Ecto neural progenitor cell (in vitro differentiated cells): ENCODE measurements at regions not wholly inside any gene's neighbourhood (a gene's known extent, or its start where the extent isn't known, plus 50 kb on each side); places are given as distances from the start of the nearest gene placed in this dataset.
A peak's percentile ranks its signal among the peaks of the same experiment; 100 is the strongest.
"Not testable (repeated sequence)": the region's sequence is repeated elsewhere in the genome, so short reads cannot be mapped to it uniquely, and the experiment has no call there.

Source experiments
- DNase-seq: peaks from one replicate; pipeline ENCODE4 v3.0.0-alpha.2; 2018; ENCODE audit warnings: low spot score

DNA sequence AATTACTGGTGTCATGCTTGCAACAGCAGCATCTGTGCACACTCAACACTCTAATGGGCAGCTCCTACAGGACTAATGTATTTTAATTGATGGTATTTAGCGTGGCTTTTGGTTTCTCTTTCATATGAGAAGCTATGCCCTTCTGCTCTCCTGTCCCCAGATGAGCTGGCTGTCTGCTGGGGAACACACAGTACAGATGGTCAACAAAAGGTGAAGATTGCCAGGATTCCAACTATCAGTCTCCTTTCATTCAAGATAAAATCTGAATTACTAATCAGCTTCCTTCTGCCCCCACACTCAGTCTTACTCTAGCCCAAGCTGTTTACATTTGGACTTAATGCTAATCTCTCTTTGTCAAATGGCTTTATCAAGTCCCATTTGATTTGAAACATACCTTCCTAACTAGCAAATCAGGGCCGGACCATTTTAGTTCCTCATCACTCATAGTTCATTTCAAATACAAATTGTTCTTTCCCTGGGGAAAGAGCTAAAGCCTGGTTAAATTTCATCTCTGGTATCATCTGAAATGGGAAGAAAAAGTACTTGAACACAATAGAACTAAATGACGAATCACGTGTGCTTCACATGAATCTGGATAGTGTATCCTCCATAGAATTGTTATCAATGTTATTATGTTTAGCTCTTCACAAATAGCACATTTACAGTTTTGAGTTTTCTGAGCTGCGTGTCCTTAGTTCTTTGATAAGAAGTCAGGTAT is 988.0 kb downstream of the PCDH17 start:
- DNase-seq: no peak

DNA sequence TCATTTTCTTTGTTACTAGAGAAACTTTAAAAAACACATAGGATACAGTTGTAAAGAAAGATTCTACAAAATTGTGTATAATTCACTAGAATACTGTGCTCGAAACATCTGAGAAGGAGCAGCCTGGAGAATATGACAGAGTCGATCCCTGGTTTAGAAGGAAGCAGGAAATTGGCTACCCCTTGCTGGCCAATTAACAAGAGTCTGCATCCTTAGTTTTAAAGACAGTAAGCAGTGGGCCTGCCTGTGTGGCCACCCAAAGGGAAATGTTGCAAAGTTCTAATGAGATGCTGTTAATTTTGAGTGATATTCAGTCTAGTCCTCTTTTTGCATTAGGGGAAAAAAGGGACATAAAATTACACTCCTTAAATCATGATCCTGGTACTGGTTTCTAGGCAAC is 988.6 kb downstream of the PCDH17 start:
- DNase-seq: no peak

DNA sequence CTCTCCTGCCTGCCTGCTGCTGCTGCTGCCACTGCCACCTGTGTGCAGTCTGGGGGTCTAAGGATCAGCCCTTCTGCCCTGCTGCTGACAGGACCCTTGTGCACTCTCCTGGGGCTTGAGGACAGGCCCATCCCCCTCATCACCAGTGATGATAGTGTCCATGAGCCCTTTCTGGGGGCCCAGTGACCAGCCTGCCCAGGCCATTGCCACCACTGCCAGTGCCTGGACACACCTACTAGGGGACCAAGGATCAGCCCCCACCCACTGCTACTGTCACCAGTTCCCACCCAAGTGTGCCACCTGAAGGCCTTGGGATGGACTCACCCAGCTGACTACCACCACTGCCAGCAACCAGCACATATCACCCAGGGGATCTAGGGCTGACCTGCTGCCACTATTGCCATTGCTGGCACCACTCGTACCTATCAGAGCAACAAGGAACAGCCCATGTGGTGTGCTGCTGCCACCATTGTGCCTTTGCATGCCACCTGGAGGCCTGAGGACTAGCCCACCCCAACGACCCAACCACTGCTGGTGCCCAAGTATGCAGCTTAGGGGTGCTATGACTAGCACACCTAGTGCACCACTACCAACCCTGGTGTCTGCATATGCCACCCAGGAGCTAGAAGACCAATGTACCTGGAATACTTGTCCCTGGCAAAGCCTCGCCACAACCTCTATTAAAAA is 994.3 kb downstream of the PCDH17 start:
- no peak for DNase-seq

DNA sequence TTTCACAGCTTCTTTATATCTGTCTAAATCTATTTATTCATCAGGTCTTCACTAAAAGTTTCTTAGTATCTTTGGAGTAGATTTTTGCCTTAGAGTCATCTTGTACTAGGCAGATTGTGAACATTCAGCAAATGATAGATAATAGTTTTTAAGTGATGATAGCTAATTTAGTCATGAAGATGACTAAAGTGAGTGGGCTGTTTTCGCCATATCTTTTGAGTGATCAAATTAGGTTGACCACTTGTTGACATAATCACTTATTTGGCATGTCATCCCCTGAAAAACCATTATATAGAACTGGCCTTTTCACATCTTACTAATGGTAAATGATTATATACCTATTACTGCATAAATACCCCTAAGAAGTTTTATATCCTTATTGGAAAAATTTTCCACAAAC is 999.2 kb downstream of the PCDH17 start:
- no peak for DNase-seq

DNA sequence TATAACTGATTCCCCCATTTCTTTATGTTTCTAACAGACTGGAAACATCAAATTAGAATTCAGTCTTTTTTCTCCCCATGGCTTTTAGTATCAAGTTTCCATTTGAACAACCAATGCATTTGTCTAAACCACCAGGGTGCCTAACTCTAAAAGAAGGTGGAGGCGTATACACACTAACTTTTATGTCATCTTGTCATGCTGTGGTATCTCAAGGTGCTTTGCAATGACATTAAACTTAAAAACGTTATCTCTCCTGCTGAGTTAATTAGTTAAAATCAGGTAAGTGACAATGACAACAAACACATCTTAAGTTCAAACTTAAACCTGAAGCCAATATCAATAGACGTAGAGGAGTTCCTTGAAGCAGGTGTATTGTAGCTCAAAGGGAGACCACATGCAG is 1001.7 kb downstream of the PCDH17 start:
- DNase-seq: no peak

DNA sequence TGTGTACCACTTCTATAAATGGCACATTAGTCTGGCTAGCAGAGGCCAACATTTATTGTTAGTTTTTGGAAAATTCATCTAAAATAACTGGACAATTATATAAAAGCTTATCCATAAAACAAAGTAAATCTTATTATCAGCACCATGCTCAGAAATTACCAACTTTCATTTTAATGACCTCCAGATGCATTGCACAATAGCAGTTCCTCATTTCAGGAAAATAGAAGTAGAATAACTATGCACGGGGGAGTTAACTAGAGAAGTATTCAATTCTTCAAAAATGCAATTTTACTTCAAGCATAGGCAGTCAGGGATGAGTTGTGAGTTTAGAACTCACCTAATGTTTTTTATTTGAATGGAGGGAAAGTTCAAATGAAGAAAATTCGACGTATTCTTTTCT is 1023.5 kb downstream of the PCDH17 start:
- no peak for DNase-seq

DNA sequence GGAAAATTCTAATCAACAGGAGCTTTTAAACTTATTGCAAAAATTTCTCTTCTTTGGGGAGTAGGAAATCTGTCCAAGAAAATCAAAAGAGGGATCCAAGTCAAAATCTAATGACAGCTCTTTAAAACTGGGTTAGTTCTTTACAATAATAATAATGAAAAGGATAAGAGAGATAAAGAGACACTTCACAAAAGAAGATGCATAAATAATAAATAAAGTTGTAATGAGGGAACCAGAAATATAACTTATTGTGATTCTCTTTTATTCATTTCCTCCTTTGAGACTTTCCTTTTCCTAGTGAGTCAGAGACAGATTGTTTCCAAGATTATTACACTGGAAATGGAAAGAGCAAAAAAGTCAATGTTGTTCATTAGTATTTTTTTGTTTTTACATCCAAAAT is 1029.3 kb downstream of the PCDH17 start:
- no peak for DNase-seq

DNA sequence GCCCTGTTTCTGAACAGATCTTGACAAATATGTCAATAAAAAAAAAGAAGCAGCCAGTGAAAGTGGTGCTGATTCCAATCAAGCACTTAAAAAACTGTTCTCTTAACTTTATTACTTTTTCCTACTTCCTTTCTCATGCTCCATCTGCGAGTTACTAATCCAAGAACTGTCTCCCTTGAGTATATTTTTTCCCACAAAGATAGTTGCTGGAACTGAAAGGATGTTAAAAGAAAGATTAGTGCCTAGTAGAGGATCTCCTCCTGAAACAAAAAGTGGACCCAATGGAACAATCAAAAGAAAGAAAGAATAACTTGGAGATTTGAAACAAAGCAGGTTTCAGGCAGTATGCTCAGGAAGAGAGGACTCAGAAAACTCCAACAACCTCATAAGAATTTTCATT is 1034.8 kb downstream of the PCDH17 start:
- DNase-seq: no peak

DNA sequence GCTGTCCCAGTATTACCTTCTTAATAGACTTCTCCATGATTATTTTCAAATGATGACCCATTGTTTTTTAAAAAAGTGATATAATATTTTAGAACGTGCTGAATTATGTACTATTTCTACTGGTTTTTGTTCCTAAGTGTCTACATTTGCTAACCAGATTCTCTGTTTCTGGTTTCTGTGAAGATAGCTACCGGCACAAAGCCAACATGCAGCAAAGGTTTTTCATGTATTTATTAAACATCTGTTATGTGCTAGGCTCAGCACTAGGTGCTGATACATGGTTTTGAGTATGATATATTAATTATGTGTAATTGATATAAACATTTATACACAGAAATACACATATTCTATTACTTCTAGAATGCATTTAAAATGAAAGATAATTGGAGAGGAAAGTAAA is 1035.6 kb downstream of the PCDH17 start:
- DNase-seq: no peak

DNA sequence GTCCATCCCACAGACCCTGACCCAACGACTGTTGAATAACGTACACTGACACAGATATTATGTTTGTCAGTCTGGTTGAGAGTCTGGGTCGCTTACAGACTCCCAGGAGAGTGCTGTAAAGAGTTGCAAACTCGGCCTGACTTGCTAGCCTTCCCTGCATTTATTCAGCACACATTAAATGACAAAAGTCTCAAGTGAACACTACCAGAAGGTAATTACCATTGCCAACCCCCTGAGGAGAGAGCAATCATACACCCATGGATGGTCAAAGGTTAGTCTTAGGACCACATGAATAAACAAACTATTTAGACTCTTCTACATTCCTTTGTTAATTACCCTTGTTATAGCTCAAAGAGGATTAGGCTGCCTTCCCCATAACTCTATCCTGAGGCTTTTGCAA is 1048.6 kb downstream of the PCDH17 start:
- DNase-seq: no peak

DNA sequence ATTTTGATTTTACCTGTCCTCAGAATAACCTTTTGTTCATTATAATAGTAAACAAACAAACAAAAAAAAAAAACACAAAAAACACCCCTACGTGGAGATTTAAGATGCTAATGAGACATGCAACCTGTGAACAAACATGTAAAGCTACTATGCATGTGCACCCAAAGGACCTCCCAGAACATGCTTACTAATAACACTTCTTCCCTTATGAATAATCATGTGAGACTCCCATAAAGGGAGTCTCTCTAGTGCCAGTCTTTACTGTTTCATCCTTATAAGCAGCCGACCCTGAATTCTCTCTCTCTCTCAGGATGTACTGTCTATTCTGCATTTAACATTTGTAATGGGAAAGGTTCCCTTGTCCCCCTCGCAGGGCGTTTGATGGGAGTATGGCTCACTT is 1051.1 kb downstream of the PCDH17 start:
- no peak for DNase-seq

DNA sequence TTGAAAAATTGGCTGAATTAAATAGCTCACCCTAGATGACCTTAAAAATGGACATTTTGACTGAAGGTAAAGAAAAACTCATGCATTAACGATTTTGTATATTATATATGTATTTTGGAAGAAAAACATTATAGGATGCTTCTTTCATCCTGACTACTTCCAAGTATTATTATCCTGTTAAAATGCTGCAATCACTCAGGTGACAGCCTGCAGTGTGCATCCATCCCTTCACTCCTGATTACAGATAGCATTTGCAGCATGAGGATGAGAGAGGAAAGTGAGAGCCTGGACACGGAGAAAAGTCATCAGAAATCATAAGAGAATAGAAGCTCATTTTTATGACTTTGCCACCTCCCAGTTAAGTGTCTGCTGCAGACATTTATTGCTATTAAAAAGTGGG is 1055.6 kb downstream of the PCDH17 start:
- no peak for DNase-seq

DNA sequence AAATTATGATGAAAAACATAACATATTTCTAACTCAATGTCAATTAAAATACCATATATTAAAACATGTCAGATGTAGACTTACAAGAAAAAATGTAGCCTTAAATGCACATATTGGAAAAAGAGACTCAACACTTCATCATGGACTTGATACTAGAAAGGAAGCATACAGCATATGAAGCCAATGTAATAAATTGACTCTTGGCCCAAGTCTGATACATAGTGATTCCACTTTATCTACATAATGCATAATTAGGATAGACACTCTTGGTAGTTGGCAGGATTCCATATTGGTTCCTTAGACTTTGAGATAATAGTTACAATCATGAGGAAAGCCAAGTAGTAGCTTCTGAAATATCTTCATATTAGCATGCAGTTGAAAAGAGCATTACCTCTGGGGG is 1067.0 kb downstream of the PCDH17 start:
- no peak for DNase-seq

DNA sequence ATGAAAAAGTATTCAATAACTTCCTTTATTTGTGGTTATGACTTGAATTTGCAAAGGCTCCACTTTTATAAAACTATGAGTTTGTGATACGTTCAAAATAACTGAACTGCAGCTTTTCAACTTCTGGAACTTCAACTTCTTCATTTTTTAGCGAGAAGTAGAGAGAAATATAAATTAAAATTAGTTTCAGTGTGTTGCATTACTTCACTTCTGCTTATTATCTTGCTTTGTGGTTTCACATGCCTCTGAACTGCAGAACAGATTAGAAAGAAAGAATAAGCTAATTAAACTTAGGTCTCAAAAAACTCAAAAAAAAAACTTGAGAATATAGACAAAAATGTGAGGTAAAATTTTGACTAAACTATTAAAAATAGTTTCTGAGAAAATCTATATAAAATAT is 1073.4 kb downstream of the PCDH17 start:
- no peak for DNase-seq

DNA sequence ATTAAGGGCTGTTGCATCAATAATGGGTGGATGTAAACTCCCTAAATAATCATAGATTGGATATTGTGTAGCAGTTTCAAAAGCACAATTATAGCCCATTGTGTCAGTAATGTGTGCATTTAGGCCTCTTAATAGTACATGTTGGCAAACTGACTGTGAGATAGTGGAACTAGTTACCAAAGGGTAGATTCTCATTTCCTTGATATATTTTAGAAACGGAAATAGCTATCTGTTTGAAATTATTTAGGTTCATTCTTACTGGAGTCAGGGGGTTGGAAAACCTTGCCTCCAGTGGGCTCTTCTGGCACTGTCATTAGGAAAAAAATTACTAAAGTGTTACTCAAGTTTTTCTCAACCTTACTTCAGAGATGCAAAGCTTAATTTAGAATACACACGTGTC is 1074.9 kb downstream of the PCDH17 start:
- no peak for DNase-seq

DNA sequence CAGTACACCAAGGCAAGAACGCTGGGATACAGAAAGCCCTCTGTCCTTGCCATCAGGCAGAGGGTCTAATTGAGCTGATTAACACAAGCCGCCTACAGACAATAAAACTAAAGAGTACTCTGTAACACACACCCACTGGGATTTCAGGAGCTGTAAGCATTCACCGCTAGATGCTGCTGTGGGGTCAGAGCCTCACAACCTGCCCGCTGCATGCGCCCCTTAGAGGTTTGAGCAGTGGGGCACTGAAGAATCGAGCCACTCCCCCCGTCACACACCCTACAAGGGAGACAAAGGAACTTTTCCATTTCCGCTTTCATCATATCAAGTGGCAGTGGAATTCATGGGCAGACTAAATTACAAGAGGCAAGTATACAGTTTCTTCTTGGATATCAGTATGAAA is 1080.6 kb downstream of the PCDH17 start:
- peak; percentile 50 for DNase-seq

DNA sequence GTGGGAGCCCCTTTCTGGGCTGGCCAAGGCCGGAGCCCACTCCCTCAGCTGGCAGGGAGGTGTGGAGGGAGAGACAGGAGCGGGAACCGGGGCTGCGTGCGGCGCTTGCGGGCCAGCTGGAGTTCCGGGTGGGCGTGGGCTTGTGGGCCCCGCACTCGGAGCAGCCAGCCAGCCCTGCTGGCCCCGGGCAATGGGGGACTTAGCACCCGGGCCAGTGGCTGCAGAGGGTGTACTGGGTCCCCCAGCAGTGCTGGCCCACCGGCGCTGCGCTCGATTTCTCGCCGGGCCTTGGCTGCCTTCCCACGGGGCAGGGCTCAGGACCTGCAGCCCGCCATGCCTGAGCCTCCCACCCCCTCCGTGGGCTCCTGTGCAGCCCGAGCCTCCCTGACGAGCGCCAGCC is 1082.5 kb downstream of the PCDH17 start:
- DNase-seq: not testable (repeated sequence)

DNA sequence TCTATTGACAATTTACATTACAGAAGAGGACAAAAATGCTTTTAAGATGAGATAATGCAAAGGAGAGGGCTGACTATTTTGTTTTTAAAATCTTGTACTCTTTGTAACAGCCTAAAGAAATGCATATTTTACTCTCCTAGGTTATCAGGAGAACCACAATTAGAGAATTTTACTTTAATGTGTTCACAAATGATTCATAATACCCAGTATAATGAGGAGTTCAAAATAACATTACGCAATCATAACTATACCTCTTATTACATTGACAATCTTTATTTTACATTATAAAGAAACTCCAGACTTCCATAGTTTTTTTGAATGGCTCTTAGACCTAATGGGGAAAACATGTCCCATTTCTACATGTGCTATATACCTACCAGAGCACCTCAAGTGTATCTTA is 1089.7 kb downstream of the PCDH17 start:
- DNase-seq: no peak

DNA sequence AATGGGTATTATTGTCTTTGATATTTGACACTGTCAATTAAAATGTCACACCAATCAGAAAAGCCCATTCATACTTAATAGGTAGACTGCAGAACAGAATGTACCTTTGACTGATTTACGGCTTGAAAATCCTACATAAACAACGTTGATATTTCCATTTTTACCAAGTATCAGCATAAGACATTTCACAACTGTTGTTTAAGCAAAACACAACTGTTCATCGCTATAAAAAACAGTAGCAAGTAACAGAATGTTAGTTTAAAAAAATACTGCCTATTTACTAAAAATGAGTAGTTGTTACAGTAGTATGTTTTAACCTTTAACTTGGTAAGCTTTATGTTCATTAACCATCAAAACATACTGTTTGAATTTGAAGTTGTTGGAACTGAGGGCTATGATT is 1096.6 kb downstream of the PCDH17 start:
- DNase-seq: no peak

DNA sequence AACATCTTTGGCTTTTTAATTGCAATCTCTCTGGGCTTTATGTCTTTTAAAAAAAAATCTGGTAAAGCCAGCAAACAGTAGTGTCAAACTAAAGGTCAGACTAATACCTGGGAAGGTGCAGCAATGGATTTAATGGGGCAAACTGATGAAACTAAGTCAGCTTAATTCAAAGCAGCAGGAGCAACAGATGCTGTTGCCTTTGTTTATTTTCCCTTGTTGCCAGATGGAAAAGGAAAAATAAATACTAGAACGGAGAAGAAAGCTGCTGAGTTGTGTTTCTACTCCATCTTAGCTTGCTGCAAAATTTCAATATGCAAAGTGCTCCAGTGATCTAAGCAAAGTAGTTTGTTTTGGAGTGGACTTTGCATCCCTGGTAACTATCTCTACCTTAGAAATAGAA is 1097.8 kb downstream of the PCDH17 start:
- no peak for DNase-seq

DNA sequence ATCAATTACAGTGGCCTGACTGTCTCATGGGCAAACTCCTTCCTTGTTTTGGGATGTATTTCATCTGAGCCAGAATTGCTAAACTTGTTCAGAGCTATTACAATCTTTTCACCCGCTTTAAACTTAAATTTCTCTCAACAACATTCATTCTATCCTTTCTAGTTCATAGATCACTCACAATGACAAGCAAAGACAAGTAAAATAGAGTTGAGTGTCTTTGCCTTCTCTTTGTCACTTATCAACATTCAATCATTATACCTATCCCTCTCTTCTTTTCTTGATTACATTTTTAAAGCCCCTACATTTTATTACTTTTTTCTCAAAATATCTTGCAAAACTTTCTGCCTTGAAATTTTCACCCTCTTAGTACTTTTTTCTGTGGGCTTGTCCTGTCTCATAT is 1113.1 kb downstream of the PCDH17 start:
- DNase-seq: no peak

DNA sequence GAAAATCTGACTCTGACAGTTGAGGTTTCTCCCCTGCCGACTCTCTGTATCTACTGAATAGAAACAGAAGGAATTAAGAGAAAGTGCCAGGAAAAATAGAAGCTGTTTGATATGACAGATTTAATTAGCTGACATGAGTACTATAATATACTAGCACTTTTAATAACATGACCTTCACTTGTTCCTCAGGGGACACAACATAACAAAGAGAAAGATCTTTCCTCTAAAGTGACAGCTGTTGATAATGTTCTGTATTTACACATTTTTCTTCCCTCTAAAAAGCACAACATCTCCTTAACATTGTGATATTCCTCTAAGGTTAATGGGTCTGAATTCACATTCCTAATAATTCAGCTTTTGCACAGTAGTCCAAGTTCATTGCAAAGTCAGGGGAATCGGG is 1136.0 kb downstream of the PCDH17 start:
- no peak for DNase-seq

DNA sequence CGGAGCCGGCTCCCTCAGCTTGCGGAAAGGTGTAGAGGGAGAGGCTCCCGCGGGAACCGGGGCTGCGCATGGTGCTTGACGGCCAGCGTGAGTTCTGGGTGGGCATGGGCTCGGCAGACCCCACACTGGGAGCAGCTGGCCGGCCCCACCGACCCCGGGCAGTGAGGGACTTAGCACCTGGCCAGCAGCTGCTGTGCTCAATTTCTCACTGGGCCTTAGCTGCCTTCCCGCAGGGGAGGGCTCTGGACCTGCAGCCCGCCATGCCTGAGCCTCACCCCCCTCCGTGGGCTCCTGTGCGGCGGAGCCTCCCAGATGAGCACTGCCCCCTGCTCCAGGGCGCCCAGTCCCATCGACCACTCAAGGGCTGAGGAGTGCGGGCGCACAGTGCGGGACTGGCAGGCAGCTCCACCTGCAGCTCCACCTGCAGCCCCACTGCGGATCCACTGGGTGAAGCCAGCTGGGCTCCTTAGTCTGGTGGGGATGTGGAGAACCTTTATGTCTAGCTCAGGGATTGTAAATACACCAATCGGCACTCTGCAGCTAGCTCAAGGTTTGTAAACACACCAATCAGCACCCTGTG is 1141.8 kb downstream of the PCDH17 start:
- DNase-seq: no peak

DNA sequence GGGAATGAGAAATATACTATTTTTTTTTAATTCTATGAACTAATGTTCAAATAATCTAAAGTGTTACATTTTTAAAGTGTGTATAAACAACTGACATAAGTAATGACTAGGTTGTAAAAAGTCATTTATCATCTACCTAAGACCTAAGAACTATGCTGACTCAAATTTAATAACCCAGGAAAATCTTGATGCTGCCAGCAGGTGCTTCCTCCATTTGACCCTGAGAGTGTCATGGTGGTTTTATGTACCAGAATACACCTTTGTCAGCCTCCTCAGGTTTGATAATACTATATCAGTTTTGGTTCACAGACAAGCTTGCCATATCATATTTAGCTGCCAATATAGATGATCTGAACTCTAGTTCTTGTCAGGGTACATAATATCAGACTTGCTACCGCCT is 1151.2 kb downstream of the PCDH17 start:
- no peak for DNase-seq
